ENCODE measurements at regions not wholly inside any gene's neighbourhood (a gene's known extent, or its start where the extent isn't known, plus 50 kb on each side); places are given as distances from the start of the nearest gene placed in this dataset.

GRCh38 chr9:103552712-103553111, 541.4 kb upstream of the SMC2 start:
- no peak overlapping the region for H3K9ac ChIP-seq (ENCODE audit: insufficient read depth in 1 of 2, low read depth in 2 of 2, low read length in 2 of 2)
- H3K9me1 ChIP-seq (ENCODE audit: control insufficient read depth, insufficient read depth, low read length) = no peaks in the 10 kb centered on the region
- no peaks in the 10 kb centered on the region for H3K36me3 ChIP-seq (ENCODE audit: control insufficient read depth, insufficient read depth, low read length)
- no TSS peak for BruUV-seq (replicated peaks)
- 6% methylated on average over 1 of the region's 1 CpG for WGBS (ENCODE audit: insufficient coverage, low coverage, missing lambda C conversion rate)
- FAIRE-seq = no peak
- H2AFZ ChIP-seq (ENCODE audit: low read depth, low read length) = no peak overlapping the region
- ATAC-seq = no peak
- in situ Hi-C loops (cut with MboI) (no loop called here), intact Hi-C loops (cut with micrococcal nuclease) (no loop called here)
- H3K4me1 ChIP-seq (replicated peaks in 1 of 2; ENCODE audit: control insufficient read depth in 2 of 2, insufficient read depth in 2 of 2, low read length in 2 of 2) = no peaks in the 10 kb centered on the region
- H3K9me3 ChIP-seq (replicated peaks; ENCODE audit: control insufficient read depth, insufficient read depth, low read depth, low read length) = no peaks in the 10 kb centered on the region
- H4K20me1 ChIP-seq (replicated peaks; ENCODE audit: control insufficient read depth, insufficient read depth, low read length) = no peaks in the 10 kb centered on the region
- ChIA-PET CTCF (ENCODE audit: low intra/inter-chr PET ratio) (no interaction called here), POLR2A (no interaction called here)
- no peaks in the 10 kb centered on the region for H3K79me2 ChIP-seq (ENCODE audit: control insufficient read depth, insufficient read depth, low read length)
- no peaks in the 10 kb centered on the region for H3K27me3 ChIP-seq (ENCODE audit: control insufficient read depth in 2 of 2, insufficient read depth in 2 of 2, low read length in 2 of 2)
- no peak overlapping the region for H3K4me3 ChIP-seq
- H3K27ac ChIP-seq (ENCODE audit: extremely low read depth, low read depth, low read length) = no peak overlapping the region
- H3K4me2 ChIP-seq (ENCODE audit: insufficient read depth, low read length) = no peak overlapping the region
- no peak for DNase-seq (ENCODE audit: extremely low read depth in 1 of 4, low spot score in 3 of 4)
- TF ChIP-seq ZNF23 (CRISPR knock-in tag; IDR thresholded peaks at IDR 0.05) = no peak
- 0 out of 2 replicates have a peak, but pooled peaks have one; percentile 23 for TF ChIP-seq IRF9 (tag; IDR thresholded peaks at IDR 0.05)
- no peak for TF ChIP-seq ILK (tag; IDR thresholded peaks at IDR 0.05; ENCODE audit: borderline replicate concordance, low read depth)
- no peak for TF ChIP-seq CEBPG (CRISPR knock-in tag; IDR thresholded peaks at IDR 0.05)
- peak in 1 of 2 experiments; percentile 89; a peak in 2 of 4 replicates for TF ChIP-seq CEBPG (tag; conservative IDR thresholded peaks at IDR 0.05 in 1 of 2, IDR thresholded peaks at IDR 0.05 in 1 of 2)
- peak; percentile 72 for TF ChIP-seq CEBPB (tag; IDR thresholded peaks at IDR 0.05)

GRCh38 chr9:103574056-103574455, 520.1 kb upstream of the SMC2 start:
- H3K9me1 ChIP-seq (ENCODE audit: control insufficient read depth, insufficient read depth, low read length) = no peaks in the 10 kb centered on the region
- BruUV-seq (replicated peaks) = no TSS peak
- no peak overlapping the region for H3K4me2 ChIP-seq (ENCODE audit: insufficient read depth, low read length)
- H3K4me1 ChIP-seq (replicated peaks in 1 of 2; ENCODE audit: control insufficient read depth in 2 of 2, insufficient read depth in 2 of 2, low read length in 2 of 2) = no peaks in the 10 kb centered on the region
- no peaks in the 10 kb centered on the region for H3K79me2 ChIP-seq (ENCODE audit: control insufficient read depth, insufficient read depth, low read length)
- CTCF ChIA-PET (ENCODE audit: low intra/inter-chr PET ratio) = no interaction called here
- intact Hi-C loops (cut with micrococcal nuclease) (no loop called here), in situ Hi-C loops (cut with MboI) (no loop called here)
- H4K20me1 ChIP-seq (replicated peaks; ENCODE audit: control insufficient read depth, insufficient read depth, low read length) = no peaks in the 10 kb centered on the region
- H2AFZ ChIP-seq (ENCODE audit: low read depth, low read length) = no peak overlapping the region
- no peak for ATAC-seq
- no peak for FAIRE-seq
- DNase-seq (ENCODE audit: extremely low read depth in 1 of 4, low spot score in 3 of 4) = no peak
- no peaks in the 10 kb centered on the region; the same call in 1 of the 2 replicates for H3K9me3 ChIP-seq (replicated peaks; ENCODE audit: control insufficient read depth, insufficient read depth, low read depth, low read length)
- no peaks in the 10 kb centered on the region for H3K27me3 ChIP-seq (ENCODE audit: control insufficient read depth in 2 of 2, insufficient read depth in 2 of 2, low read length in 2 of 2)
- no peaks in the 10 kb centered on the region for H3K36me3 ChIP-seq (ENCODE audit: control insufficient read depth, insufficient read depth, low read length)
- no peak overlapping the region for H3K9ac ChIP-seq (ENCODE audit: insufficient read depth in 1 of 2, low read depth in 2 of 2, low read length in 2 of 2)
- H3K27ac ChIP-seq (ENCODE audit: extremely low read depth, low read depth, low read length) = no peak overlapping the region
- no peak overlapping the region for H3K4me3 ChIP-seq
- POLR2A ChIA-PET = no interaction called here
- TF ChIP-seq STAT5A (IDR thresholded peaks at IDR 0.05; ENCODE audit: borderline replicate concordance, low read length) (no peak), MTA3 (IDR thresholded peaks at IDR 0.05; ENCODE audit: borderline replicate concordance) (no peak), ZNF780A (CRISPR knock-in tag; IDR thresholded peaks at IDR 0.05) (no peak), MECOM (CRISPR knock-in tag; IDR thresholded peaks at IDR 0.05) (no peak), STAT5B (CRISPR knock-in tag; IDR thresholded peaks at IDR 0.05) (no peak), ZNF444 (CRISPR knock-in tag; IDR thresholded peaks at IDR 0.05) (no peak), ZNF511 (CRISPR knock-in tag; IDR thresholded peaks at IDR 0.05) (no peak)
